Astrocyte (in vitro differentiated cells and primary cell): ENCODE measurements at regions not wholly inside any gene's neighbourhood (a gene's known extent, or its start where the extent isn't known, plus 50 kb on each side); places are given as distances from the start of the nearest gene placed in this dataset.

Experiments used
- EZH2 ChIP-seq: IDR thresholded peaks from 2 replicates; pipeline ENCODE4 v1.6.1; 2012; ENCODE audit warnings: mild to moderate bottlenecking, low read length, inconsistent platforms; ENCODE audit not compliant: insufficient read depth
- TF ChIP-seq, protein P1 (sequence below): IDR thresholded peaks from 2 replicates; pipeline ENCODE4 v1.5.1; 2011; ENCODE audit warnings: low read depth, mild to moderate bottlenecking, inconsistent platforms, low read length, moderate library complexity; ENCODE audit not compliant: insufficient read depth

DNA sequence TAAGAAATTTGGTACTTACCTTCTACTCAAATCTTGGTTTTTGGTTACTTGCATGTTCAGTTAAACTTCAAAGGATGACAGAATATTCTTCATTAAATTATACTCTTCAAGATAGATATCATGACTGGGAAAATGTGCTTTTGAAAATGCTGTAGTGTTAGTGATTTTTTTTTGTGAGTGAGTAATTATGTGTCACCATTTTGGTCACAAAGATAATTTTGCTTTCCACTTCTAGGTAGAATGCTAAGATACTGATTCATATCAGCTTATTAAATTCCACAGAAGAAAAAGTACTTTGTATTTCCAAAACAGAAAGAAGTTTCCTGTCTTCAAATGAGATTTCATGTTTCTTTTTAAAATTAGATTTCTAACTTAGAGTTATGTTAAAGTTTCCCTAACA lies 61.2 kb downstream of the ATXN7L3B start:
- TF ChIP-seq, protein P1, sequence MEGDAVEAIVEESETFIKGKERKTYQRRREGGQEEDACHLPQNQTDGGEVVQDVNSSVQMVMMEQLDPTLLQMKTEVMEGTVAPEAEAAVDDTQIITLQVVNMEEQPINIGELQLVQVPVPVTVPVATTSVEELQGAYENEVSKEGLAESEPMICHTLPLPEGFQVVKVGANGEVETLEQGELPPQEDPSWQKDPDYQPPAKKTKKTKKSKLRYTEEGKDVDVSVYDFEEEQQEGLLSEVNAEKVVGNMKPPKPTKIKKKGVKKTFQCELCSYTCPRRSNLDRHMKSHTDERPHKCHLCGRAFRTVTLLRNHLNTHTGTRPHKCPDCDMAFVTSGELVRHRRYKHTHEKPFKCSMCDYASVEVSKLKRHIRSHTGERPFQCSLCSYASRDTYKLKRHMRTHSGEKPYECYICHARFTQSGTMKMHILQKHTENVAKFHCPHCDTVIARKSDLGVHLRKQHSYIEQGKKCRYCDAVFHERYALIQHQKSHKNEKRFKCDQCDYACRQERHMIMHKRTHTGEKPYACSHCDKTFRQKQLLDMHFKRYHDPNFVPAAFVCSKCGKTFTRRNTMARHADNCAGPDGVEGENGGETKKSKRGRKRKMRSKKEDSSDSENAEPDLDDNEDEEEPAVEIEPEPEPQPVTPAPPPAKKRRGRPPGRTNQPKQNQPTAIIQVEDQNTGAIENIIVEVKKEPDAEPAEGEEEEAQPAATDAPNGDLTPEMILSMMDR: no peak
- no peak for TF ChIP-seq EZH2
